Mucosa of rectum (tissue), 2 donors: ENCODE measurements at regions not wholly inside any gene's neighbourhood (a gene's known extent, or its start where the extent isn't known, plus 50 kb on each side); places are given as distances from the start of the nearest gene placed in this dataset.

ENCODE experiments used
- H3K27ac ChIP-seq, 2 donors: one replicate each; pipeline ENCODE4 v1.7.0; 2013; ENCODE audit warnings: inconsistent platforms in 2 of 2, low read depth in 2 of 2, low read length in 2 of 2
- H3K27me3 ChIP-seq, 2 donors: one replicate each; pipeline ENCODE4 v1.7.0; 2013; ENCODE audit warnings: low read length in 2 of 2; ENCODE audit not compliant: control insufficient read depth in 2 of 2, insufficient read depth in 2 of 2
- H3K36me3 ChIP-seq, 2 donors: one replicate each; pipeline ENCODE4 v1.7.0; 2013; ENCODE audit warnings: low read length in 2 of 2; ENCODE audit not compliant: control insufficient read depth in 2 of 2, insufficient read depth in 2 of 2
- H3K4me1 ChIP-seq, 2 donors: one replicate each; pipeline ENCODE4 v1.7.0; 2013; ENCODE audit warnings: low read length in 2 of 2, mild to moderate bottlenecking in 1 of 2; ENCODE audit not compliant: control insufficient read depth in 2 of 2, insufficient read depth in 2 of 2
- H3K4me3 ChIP-seq, 2 donors: one replicate each; pipeline ENCODE4 v1.7.0; 2013; ENCODE audit warnings: low read length in 2 of 2
- H3K9ac ChIP-seq, 2 donors: one replicate each; pipeline ENCODE4 v1.7.0; 2013; ENCODE audit warnings: low read length in 2 of 2, low read depth in 1 of 2, mild to moderate bottlenecking in 1 of 2
- H3K9me3 ChIP-seq, 2 donors: one replicate each; pipeline ENCODE4 v1.7.0; 2013; ENCODE audit warnings: low read length in 2 of 2; ENCODE audit not compliant: control insufficient read depth in 2 of 2
- donor health status: healthy.
- donor health status: Normal muscosa, but diverticular disease.

DNA sequence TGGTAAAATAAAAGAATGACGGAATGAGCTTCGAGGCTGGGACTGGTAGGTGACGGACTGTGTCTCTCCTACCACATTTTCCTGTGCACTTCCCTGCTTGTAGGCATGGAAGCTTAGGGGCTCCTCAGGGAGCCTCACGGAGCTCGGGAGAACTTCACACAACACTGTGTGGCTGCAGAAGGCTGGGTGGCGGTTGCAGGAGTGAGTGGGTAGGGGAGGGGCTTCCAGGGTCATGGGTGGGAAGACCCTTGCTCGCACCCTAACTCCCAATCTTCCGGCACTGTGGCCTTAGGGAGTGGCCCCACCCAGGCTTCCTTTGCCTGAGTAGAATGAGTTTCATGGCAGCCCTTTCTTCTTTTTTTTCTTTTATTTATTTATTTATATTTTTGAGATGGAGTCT, 128.6 kb downstream of the INHBB start:
- Histone ChIP-seq H3K9me3 (no peaks in the 10 kb centered on the region), H3K36me3 (no peaks in the 10 kb centered on the region), H3K27ac (no peak overlapping the region), H3K9ac (no peak overlapping the region), H3K27me3 (no peaks in the 10 kb centered on the region), H3K4me1 (peaks cover 0 to 6% of the 10 kb centered on the region in 2 donors), H3K4me3 (no peak overlapping the region)

DNA sequence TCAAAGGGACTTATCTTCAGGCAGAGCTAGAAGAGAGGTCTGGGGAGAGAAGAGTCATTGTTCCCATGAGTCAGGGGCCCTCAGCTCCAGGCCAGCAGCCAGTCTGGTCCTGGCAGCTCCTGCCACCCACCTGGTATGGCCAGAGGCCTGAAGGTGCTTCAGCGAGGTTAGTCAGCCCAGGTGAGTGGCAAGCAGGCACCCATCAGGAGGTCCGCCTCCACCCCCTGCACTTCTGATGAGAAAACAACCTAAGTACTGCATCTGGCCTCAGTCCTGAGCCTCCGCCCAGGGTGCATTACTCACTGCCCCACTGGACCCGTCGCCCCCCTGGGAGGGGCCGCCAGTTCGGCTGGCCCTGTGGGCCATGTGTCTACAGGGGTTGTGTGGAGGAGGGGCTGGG, 130.2 kb downstream of the INHBB start:
- no peak overlapping the region for H3K4me3 ChIP-seq
- H3K9me3 ChIP-seq, result no peaks in the 10 kb centered on the region
- peaks cover 0 to 6% of the 10 kb centered on the region in 2 donors for H3K4me1 ChIP-seq
- no peaks in the 10 kb centered on the region for H3K27me3 ChIP-seq
- H3K36me3 ChIP-seq, result no peaks in the 10 kb centered on the region
- no peak overlapping the region for H3K9ac ChIP-seq
- no peak overlapping the region for H3K27ac ChIP-seq

DNA sequence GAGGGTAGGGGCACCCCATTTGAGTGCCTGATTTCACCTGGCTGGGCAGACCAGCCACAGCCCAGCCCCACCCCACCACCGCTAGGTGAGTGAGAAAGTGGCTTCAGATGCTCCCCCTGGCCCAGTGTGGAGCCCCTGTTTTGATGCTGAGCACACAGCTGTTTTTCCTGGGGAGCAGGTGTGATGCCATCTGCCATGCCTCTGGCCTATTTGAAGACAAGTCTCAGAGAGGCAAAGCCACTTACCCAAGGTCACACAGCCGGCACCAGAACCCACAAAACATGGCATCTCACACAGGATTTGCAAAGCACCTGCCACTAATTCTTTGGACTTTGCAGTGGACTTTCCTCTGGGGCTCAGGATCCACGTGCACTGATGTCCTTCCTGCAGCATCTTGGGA, 131.3 kb downstream of the INHBB start:
- no peak overlapping the region for H3K27ac ChIP-seq
- no peaks in the 10 kb centered on the region for H3K9me3 ChIP-seq
- peaks cover 0 to 6% of the 10 kb centered on the region in 2 donors for H3K4me1 ChIP-seq
- no peak overlapping the region for H3K4me3 ChIP-seq
- H3K9ac ChIP-seq, result no peak overlapping the region
- H3K36me3 ChIP-seq, result no peaks in the 10 kb centered on the region
- H3K27me3 ChIP-seq, result no peaks in the 10 kb centered on the region

DNA sequence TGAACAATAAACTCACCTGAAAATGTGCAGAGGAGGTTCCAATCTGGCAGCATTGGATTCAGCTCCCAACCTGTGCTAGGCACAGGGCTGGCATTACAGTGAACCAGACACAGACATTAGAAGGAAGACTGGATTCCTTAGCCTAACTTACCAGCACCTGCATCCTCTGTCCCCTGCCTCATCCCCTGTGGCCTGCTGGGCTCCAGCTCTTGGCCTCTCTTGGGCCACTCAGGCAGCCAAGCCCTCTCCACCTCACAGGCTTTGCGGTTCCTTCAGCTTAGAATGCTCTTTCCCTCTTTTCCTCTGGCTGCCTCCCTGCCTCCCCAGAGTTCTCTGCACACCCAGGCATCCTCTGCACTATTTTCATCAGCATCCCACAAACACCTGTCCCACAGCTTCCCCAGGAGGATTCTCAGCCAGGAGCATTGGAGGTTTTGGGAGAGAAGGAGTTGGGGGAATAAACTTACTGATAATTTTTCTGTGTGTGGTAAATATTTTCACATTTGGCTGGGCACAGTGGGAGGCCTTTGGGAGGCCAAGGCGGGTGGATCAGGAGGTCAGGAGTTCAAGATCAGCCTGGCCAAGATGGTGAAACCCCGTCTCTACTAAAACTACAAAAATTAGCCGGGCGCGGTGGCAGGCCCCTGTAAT, 132.0 kb downstream of the INHBB start:
- Histone ChIP-seq H3K27me3 (no peaks in the 10 kb centered on the region), H3K9ac (no peak overlapping the region), H3K36me3 (no peaks in the 10 kb centered on the region), H3K4me3 (no peak overlapping the region), H3K9me3 (no peaks in the 10 kb centered on the region), H3K4me1 (peaks cover 0 to 6% of the 10 kb centered on the region in 2 donors), H3K27ac (no peak overlapping the region)

DNA sequence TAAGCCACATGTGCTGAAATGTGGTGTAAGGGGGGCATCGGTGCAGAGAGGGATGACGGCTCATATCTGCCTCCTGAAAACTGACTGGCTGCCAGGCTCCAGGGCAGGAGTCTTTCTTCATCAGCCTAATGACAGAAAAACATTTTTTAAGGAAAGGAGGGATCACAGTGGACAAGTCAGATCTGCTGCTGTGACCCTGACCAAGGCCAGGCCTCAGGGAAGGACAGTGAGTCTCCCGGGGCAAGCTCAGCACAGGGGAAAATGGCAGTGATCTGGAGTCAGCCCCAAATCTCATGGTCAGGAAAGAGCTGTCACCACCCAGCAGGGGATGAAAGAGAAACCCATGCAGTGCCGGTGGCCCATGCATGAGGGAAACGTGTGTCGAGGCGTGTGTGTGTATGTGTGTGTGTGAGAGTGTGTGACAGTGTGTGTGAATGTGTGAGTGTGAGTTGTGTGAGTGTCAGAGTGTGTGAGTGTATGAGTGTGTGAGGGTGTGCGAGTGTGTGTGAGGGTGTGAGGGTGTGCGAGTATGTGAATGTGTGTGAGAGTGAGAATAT, 134.5 kb downstream of the INHBB start:
- H3K4me1 ChIP-seq, result no peaks in the 10 kb centered on the region
- no peak overlapping the region for H3K9ac ChIP-seq
- no peaks in the 10 kb centered on the region for H3K9me3 ChIP-seq
- H3K4me3 ChIP-seq, result no peak overlapping the region
- no peak overlapping the region for H3K27ac ChIP-seq
- H3K27me3 ChIP-seq, result no peaks in the 10 kb centered on the region
- no peaks in the 10 kb centered on the region for H3K36me3 ChIP-seq

DNA sequence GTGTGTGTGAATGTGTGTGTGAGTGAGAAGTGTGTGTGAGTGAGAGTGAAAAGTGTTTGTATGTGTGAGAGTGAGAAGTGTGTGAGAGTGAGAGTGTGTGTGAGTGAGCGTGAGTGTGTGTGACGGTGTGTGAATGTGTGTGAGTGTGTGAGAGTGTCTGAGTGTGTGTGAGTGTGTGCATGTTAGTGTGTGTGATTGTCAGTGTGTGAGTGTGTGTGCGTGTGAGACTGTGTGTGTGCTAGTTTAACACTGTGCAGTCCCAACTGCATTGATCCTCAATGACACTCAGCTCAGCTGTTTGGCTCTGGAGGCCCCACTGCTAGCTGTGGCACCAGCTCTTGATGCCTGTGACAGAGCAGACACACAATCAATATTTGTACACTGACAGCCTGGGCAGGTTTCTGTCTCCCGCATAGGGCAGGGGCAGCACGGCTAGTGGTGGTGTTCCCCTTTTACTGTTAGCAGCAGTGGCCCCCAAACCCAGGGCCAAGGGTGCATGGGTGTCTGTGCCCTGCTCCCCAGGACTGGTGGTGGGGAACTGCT, 135.0 kb downstream of the INHBB start:
- H3K27me3 ChIP-seq, result no peaks in the 10 kb centered on the region
- no peak overlapping the region for H3K9ac ChIP-seq
- no peaks in the 10 kb centered on the region for H3K4me1 ChIP-seq
- H3K4me3 ChIP-seq, result no peak overlapping the region
- no peaks in the 10 kb centered on the region for H3K9me3 ChIP-seq
- H3K36me3 ChIP-seq, result no peaks in the 10 kb centered on the region
- H3K27ac ChIP-seq, result no peak overlapping the region

DNA sequence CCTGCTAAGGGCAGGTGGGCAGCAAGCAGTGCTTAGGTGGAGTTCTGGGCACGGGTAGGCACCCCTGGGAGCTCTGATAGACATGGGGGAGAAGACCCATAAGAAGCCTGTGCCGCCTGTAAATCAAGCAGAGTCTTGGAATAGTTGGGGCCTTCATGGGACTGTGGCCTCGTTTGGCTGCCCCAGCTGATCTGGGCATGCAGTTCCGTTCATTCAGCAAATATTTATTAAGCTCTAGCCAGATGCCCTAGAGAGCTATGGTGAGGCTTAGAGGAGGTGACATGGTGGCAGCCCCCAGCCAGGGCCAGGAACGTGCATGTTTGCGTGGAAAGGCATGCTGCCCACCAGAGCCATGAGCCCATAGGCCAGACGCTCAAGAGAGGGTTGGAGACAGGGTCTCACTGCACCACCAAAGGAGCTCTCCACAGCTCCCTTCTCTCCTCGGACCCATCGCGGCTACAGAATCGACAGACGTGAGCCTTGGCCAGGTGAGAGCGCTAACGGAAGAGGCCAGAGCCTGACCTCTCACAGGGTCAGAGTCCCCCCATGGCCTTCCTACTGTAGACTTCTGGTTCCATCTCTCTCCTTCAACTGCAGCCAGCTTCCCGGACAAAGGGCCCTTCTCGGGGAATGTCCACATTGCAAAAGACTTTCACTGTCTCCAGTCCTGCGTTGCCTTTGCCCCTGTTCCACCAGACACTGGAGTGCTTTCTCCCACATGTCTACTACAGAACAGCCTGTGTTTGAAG, 135.7 kb downstream of the INHBB start:
- H3K9ac ChIP-seq, result no peak overlapping the region
- H3K27ac ChIP-seq, result no peak overlapping the region
- no peaks in the 10 kb centered on the region for H3K4me1 ChIP-seq
- H3K27me3 ChIP-seq, result no peaks in the 10 kb centered on the region
- no peak overlapping the region for H3K4me3 ChIP-seq
- peaks cover 0 to 2% of the 10 kb centered on the region in 2 donors for H3K9me3 ChIP-seq
- no peaks in the 10 kb centered on the region for H3K36me3 ChIP-seq

DNA sequence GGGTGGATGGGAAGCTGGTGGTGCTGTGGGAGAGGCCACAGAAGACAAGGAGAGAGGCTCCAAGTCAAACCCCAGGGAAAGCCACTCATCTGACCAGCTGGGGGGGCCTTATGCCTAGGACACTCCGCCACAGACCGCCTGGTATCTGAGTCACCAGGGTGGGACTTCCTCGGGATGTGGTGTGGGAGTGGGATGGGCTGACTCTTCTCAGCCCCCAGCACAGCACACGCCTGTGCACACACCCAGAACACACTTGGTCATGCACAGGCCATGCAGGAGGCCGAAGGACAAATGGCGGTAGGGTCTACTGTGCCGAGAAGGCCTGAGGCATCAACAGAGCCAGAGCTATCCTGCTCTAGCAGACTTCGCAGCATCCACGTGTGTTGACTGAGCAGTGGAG, 136.4 kb downstream of the INHBB start:
- Histone ChIP-seq H3K27ac (no peak overlapping the region), H3K4me1 (no peaks in the 10 kb centered on the region), H3K9me3 (peaks cover 0 to 2% of the 10 kb centered on the region in 2 donors), H3K27me3 (no peaks in the 10 kb centered on the region), H3K4me3 (no peak overlapping the region), H3K36me3 (no peaks in the 10 kb centered on the region), H3K9ac (no peak overlapping the region)

DNA sequence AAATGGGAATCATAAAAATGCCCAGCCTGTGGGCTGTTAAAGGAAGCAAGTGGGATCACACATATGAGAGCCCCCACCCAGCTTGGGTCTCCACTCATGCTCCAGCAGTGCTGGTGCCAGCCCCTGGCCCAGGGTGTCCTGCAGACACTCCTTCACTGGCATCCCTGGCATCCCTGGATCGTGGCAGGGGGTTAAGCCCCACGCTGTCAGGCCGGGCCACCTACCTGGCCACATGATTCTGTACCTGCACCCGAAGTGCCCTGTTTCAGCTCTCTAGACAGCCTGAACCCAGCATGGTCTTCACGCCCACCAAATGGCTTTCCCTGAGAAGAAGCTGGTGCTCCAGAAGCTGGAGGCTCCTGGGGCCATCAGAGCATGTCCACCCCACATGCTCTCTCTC, 137.4 kb downstream of the INHBB start:
- Histone ChIP-seq H3K36me3 (no peaks in the 10 kb centered on the region), H3K4me1 (no peaks in the 10 kb centered on the region), H3K9me3 (peaks cover 0 to 2% of the 10 kb centered on the region in 2 donors), H3K27me3 (no peaks in the 10 kb centered on the region), H3K27ac (no peak overlapping the region), H3K4me3 (no peak overlapping the region), H3K9ac (no peak overlapping the region)

DNA sequence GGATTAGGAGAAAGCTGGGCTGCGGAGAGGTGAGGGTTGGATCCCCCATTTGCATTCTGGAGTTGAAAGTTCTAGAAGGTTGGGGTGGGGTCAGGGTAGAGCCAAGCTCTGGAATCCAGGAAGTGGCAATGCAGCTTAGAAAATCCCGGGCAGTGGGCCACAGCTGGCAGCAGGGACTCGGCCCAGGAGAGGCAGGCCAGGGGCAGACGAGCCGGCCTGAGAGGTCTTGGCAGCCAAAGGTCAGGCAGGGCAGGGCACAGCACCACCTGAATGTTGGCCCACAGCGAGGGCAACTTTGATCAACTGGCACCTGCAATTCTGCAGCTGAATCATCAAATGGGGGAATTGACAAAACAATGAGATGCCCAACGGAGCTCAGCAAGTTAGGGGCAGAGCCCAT, 139.2 kb downstream of the INHBB start:
- no peak overlapping the region for H3K27ac ChIP-seq
- no peaks in the 10 kb centered on the region for H3K27me3 ChIP-seq
- no peaks in the 10 kb centered on the region for H3K4me1 ChIP-seq
- no peak overlapping the region for H3K4me3 ChIP-seq
- peaks cover 0 to 2% of the 10 kb centered on the region in 2 donors for H3K9me3 ChIP-seq
- H3K36me3 ChIP-seq, result no peaks in the 10 kb centered on the region
- H3K9ac ChIP-seq, result no peak overlapping the region
